Dermis blood vessel endothelial cell (primary cell): ENCODE measurements at regions not wholly inside any gene's neighbourhood (a gene's known extent, or its start where the extent isn't known, plus 50 kb on each side); places are given as distances from the start of the nearest gene placed in this dataset.

Source experiments
- DNase-seq: peaks from one replicate; pipeline ENCODE4 v3.0.0; 2010

DNA sequence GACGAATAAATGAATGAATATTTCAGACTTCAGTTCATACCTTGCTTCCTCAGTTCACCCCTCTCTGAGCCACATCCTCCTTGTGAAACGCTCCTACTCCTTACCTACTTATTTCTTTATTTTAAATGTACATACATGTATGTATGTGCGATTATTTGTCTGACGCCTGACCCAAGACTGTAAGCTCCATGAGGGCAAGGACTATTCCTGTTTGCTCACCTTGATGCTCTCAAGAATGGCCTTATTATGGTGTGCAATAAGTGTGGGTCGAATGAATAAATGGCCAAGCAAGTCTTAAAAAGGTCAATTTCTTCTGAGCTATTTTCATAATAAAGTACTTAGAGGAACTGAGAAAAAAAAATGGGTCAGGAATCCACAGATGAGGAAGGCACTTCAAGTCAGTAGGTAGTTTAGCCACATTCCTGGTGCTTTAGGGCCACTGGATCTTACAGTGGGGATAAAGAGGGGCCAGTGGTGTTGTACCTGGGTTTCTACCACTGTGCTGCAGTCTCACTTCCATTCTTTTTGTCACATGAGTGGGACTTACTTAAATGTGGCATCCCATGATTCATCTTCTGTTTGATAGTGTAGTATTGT is 74.7 kb downstream of the SDC1 start:
- DNase-seq, result no peak

DNA sequence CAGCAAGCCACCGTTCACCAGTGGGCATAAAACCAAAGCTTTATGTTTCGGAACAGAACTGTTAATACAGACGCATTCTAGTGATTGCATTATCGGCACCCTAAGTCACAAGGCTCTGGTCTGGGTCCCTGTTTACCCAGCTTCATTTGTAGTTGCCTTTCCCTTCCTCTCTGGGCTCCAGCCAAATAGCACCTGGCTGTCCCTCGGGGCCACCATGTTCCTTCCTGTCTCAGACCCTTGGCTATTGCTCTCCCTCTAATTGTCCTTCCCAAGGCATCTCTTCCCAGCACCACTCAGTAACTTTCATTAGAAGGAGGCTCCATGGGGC is 75.3 kb downstream of the SDC1 start:
- no peak for DNase-seq

DNA sequence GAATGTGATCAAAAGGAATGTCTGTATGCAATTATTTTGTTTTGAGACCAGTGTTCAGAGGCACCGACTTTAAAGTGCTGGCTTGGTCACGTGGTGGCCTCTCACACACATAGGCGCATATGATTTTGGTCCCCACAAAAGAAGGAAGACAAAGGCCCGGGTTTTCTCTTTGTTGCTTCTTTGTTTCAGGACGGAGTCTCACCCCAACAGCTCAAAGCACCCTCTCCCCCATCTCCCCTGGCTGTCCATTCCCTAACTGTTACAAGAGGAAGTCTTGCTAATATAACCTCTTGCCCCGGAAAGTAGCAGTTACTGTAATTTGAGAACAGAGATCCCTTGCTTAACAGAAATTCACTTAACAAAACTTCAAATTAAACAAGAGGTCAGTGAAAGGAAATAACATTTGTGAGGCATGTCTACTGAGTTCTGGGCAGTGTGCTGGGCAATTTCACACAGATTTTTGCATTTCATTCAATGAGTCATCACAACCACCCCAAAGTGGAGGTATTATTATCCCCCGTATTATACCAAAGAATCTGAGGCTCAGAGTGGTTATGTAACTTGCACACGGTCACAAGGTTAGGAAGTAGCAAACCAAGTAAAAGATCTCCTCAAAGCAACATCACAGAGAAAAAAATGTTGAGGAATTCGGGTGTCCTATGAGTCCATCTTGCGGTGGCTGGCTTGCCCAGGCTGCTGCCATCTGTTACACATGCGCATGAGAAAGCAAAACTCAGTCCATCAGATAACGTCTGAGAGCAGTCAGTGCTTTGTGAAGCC is 75.8 kb downstream of the SDC1 start:
- DNase-seq, result peak; percentile 78

DNA sequence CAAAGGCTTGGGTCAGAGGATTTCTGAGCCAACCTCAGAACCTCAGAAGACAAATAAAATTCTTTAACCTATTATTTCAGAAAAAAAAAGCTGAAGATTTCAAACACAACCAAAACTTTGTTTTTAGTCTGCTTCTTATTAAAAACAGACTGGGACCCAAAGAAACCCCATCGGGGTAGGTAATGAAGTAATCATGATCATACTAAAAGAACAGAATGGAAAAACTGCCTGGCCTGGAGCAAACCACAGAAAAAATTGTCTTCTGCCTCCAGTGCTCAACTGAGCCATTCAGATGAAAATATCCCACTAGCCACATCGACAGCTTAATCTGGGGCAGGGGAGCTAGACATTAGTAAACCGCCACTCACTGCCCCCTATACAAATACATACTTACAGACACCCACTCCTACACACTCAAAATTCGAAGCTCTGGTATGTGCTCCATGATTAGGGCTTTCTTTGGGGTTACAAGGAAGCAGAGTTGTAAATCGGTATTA is 76.5 kb downstream of the SDC1 start:
- no peak for DNase-seq

DNA sequence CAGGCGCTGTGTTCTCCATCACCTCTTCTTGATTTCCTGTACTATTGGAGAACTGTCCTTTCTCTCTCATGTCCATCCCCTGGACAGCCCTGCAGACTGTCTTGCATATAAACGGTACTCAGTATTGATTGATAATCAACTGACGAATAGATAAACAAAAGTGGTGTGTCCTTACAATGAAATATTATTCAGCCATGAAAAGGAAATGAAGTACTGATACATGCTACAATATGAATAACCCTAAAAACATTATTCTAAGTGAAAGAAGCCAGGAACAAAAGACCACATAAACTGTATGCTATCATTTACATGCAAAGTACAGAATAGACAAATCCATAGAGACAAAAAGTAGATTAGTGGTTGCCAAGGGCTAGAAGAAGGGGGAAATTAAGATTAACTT is 77.6 kb downstream of the SDC1 start:
- DNase-seq, result no peak

DNA sequence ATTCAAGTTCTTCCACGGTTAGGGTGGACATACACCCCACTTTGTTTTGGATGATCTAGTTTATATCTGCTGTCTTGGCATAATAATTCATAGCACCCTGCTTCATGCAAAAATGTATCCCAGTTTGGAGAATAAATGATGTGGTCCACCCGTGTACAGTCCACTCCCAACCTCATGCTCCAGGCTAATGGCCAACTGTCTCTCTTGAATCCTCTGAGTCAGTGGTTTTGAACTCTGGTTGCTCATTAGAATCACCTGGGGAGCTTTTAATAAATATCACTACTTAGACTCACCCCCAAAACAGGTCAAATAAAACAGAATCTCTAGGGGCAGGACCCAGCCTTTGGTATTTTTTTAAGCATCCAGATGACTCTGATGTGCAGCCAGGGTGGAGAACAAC is 78.5 kb downstream of the SDC1 start:
- no peak for DNase-seq

DNA sequence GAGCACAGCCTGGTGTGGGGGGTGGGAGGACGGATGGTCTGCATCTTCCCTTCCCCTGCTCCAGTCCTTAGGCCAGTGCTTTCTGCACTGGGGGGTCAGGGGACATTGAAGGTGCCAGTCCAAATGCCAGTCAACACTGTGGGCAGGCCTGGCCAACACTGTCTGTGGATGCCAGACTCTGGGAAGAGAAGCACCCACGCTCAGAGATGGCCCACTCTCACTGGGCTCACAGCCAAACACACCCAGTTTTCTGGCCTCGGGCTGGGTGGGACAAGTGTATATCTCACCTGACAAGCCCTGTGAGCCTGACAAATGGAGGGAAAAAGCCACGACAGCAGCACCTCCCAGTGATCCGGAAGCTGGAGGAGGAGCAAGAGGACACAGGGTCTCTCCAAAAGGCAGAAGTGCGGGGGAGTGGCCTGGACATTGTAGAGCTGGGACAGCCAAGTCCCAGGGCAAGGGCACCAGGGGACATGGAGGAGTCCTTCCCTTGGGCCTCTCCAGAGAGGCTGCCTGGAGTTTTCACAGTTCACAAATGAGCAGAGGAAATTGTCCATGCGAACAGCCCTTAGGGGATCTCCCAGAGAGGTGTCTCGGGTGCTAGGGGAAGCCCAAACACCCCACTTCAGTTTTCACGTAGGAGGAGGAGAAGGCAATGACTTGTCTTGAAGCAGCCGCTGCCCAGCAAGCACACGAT is 79.3 kb downstream of the SDC1 start:
- no peak for DNase-seq

DNA sequence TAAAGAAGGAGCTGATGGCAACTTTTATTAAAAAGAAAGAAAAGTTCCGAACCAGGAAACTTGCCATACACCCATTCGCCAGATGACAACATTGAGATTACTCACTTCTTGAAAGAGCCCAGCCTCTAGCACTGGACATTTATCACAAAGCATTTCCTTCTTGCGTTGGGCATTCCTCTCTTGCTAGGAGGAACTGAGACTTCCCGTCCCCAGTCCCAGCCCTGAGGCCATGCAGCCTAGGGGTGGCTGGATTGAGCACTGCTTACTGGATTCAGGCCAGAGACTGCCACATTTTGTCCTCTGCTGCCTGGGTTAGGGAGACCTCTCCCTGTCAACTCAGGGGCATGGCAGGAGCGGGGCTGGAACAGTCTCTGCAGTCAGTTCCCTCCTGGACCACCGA is 80.1 kb downstream of the SDC1 start:
- no peak for DNase-seq

DNA sequence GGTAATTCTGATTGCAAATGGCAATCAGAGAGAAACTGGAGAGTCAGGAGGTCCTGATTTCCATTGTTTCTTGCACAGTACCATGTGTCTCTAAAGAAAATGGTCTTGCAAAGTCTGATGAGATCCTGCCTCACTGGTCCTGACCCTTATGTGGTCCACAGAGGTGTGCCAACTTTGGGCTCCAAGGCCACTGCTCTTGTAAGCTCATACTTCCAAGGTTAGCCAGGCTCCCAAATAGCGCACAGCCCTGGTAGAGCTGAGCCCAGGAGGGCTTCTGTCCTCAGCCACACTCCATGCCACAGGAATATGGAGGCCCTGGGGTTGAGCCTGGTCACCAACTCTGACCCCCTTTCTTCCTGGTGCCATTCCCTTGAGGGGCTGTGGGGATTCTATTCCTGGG is 80.7 kb downstream of the SDC1 start:
- DNase-seq, result no peak

DNA sequence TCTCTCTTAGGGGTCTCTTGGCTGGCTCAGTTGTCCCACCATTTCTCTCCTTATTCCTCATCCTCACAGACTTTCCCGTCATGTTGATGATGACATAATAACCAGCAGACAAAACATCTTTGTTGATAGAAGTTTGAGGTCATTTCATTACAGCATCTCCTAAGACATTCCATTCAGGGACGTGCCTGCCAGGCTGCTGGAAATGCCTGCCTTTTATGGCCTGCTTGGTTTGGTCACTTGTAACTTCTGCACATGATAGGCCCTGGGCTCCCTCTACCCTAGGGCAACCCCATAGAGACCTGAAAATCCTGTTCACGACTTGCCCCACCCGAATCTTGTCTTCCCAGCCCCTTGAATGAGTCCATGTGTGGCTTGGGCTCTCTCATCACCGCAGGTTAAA is 81.7 kb downstream of the SDC1 start:
- DNase-seq, result no peak

DNA sequence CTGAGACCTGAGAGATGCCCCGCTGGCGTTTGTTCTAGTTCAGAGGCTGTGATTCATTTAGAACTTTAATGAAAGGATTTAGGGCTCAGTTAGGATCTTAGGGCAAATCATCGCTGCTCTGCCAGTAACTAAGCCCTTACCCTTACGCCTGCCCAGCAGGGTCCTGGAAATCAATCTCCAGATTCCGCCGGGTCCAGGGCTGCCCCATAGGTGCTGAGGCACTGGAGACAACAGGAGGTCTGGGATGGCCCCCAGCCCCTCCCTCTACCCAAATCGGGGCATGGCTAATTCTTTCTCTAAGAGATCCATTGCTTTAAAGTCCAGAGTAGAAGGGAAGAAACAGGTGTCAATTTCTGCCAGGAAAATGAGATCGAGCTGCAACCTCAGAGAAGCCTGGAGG is 83.1 kb downstream of the SDC1 start:
- no peak for DNase-seq

DNA sequence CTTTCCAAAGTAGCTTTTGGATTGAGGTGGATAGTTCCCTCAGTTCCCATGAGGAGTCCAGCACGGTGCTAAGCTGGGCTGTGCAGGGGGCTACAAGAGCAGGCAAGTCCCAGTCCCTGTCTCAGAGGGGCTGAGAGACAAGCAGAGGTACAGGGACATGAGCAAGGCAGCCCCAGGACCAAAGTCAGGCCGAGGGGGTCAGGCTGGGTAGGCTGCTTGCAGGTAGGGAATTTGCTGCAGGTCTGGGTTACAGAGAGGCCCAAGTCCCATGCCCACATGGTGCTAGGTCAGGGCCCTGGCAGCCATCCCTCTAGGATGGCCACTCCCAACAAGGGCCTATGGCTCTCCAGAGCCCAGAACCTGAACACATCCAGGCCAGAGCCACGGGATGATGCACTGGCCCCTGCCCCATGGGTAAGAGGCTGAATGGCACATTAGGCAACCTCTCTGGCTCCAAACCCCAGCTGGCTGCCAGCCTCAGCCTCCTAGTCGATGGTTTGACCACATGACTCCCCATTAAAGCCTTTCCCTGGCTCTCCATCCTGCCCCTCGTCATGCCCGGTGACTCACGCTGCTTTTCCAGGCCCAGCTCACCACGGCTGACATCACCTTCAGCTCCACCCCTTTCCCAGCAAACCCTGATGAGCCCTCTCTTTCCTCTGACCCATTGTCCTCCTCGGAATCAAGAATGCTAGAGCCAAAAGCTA is 83.7 kb downstream of the SDC1 start:
- peak; percentile 95 for DNase-seq

DNA sequence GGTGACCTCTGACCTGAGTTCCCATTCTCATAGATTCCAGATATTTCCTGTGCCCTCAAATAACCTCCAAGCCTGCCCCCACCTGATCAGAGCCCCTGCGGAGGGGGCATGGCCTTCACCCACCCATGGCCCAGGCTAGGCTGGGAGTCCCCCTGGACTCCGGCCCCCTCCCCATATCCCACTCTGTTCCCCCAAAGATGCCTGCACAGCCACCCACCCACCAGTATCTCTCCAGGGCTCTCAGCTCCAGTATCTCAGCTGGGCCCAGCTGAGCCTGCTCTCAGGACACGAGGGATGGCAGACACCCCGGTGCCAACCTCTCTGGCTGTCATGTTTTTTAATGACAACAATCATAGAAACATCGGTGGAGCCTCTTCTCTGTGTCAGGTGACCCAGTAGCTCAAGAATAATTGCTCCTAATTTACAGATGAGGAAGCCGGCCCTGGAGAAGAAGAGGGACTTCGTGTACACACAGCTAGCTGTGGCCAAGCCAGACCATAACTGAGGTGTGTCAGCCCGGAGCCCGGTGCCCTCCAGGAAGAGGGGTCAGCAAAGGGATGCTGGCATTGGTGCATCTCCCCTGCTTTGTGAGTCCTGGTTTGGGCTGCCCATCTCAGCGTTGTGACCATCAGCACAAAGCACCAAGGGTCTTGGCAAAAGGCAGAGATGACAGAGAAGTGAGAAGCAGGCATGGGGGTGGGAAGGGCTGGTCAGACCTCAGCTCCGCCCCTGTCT is 84.4 kb downstream of the SDC1 start:
- DNase-seq, result no peak

DNA sequence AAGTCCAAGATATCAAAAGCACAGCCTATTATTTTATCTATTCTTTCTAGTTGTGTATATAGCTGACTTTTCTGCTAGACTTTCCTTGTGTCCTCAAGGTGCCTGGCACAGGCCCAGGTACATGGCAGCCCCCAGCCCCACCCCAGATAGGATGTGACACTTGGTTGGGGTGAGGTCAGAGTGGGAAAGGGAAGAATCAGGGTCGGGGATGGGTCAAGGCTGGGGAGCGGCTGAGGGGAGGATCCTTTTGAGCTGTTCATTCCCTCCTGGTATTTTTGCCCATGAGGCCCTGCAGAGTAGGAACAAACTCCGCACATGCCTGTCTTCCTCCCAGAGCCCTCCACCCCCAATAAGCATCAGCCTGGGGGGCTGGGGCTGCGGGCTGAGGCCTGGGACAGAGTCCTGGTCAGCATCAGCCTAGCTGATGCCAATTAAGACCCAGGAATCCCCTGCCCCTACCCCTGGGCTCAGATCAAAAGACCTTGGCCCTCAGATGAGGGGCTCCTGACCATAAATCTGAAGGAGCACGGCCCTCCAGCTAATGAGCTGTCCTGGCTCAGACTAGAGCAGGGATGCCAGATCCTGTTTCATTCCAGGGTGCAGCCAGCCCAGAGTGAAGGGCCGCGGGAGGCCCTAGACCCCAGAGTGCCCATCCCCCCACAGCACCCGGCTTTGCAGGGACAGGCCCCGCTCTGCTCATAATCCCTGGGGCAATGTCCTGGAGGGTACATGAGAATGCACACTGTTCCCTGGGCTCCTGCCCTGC is 85.3 kb downstream of the SDC1 start:
- DNase-seq, result no peak

DNA sequence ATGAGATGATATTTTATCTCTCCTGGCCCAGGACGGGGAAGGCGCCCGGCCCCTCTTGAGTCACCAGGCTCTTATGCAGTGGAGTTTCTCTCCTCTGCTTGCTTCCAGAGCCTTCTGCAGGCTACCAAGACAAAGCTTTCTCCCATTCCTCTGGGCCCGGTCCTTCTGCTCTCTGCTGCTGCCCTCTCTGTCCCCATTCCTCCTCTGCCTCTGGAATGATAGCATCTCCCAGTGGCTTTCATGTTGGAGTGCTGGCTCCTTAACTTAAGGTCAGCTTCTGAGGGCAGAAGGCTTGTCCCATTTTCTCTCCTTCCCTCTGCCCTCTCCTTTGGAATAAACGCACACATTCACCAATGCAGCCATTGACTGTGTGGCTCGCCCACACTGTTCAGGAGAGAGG is 86.2 kb downstream of the SDC1 start:
- no peak for DNase-seq

DNA sequence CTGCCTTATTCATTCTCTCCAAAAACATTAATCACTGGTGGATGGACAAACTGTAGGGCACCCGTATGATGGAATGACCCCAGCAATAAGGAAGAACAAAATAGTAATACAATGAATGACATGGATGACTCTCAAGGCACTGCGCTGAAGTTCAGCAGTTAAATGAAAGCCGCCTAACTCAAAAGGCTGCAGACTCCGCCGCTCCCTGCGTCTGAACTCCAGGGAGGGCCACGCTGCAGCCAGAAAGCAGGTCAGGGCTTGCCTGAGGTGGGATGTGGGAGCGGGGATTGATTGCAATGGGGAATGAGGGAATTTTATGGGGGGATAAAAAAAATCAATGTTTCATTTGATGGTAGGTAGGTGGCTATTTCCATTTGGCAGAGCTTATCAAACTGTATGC is 86.5 kb upstream of the LAPTM4A start:
- DNase-seq, result no peak

DNA sequence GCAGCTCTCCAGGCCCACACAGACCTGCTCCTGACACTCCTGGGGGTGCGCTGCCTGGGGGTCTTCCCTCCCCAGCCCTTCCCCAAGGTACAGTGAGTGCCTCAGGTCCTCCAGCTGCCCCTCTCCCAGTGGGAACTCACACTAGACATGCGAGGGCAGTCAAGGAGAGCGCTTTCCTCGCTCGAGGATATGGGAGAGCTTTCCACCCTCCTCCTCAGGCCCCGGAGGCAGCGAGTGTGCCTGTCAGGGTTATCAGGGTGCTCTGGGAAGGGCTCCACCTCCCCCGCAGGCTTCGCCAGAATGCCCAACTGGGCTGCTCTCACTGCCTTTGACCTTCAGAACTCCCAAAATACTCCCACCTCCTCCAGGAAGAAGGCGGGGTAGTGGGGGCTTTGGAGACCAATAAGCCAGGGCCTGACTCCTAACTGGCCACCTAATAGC is 85.7 kb upstream of the LAPTM4A start:
- no peak for DNase-seq

DNA sequence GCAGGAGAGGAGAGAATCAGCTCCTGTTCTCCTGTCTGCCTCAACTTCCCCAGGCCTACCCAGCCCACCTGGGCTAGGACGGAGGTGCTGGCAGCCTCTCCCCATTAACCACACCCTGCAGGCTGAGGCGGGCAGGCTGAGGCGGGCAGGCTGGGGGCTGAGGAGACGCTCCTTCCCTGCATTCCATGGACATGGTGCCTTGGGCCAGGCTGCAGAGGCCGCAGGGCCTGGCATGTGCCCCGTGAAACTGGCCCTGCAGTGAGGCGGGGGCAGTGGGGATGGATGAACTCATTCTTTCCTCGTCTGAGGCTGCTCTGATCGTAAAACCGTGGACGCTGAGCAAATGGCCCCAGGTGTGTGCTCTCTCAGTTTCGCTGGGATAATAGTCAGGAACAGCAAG is 84.7 kb upstream of the LAPTM4A start:
- DNase-seq, result no peak

DNA sequence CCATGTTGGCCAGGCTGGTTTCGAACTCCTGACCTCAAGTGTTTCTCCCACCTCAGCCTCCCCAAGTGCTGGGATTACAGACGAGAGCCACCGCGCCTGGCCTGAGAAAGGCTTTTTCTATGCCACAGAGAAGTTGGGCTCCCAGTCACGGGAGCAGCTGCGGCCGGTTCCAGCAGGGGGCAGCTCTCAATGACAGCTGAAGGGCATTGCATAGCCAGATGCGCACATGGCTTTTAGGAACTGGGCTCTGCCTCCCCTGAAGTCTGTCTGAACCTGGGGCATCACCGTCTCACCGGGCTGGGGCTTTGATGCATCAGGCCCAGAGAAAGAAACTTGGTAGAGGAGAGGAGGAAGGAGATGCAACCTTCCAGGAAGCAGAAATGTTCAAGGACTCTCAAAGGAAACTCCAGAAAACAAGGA is 84.2 kb upstream of the LAPTM4A start:
- peak; percentile 79 for DNase-seq

DNA sequence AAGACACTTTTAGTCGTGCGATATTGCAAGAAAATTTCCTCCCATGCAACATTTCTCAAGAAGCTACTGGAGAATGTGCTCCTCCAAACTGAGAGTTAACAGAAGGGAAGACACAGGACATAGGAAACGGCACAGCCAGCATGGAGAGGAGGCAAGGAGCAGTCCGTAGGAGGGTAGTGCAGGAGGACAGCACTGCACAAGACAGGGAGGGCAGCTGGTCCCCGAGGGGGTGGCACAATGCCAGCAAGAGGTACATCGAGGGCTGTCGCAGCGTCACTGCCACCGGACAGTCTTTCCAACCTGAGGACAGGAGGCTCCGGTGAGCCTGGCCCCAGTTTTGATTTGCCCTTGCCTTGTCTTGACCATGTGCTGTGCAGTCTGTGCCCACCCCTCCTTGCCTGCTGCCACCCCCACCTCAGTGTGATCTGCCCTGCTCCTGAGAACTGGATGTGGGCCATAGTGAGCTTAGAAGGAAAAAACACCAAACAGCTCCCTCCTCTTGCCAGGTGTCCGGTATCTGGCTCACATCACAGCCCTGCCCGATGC is 81.6 kb upstream of the LAPTM4A start:
- no peak for DNase-seq

DNA sequence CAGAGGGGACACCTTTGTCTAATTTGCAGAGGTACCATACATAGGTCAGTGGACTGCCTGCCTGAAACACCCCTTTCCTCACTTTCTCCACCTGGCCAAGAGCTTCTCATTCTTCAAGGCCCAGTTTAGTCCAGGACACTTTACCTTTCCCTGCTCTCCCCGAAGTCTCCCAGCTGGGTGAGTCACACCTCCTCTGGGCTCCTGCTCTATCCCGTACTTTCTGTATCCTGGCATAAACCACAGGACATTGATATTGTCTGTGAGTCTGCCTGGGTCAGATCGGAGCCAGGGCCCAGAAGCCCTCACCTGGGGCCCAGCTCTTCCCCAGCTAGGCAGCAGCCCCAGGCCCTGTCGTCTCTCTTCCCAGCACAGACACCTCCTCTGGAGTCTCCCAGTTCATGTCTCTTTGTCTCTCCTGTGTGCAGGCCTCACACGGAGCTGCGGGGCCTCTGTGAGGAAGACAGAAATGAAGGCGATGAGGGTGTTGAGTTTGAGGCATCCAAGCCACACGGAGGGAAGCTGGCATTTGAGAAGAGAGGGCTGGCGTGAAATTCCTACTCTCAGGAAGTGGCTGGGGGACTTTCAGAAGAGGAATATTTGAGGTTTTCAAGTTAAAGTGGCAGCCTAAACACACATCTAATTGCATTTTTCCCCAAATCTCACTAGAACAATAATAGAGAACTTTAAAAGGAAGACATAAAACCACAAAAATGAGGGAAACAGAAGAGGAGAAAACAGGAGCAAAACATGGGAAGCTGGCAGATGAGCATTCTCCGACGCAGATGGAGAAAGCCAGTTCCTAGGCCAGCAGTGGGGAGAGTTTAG is 79.6 kb upstream of the LAPTM4A start:
- DNase-seq, result no peak
